Activated CD8-positive, alpha-beta memory T cell treated with anti-CD3 and anti-CD28 coated beads for 36 hours (primary cell): ENCODE measurements at regions not wholly inside any gene's neighbourhood (a gene's known extent, or its start where the extent isn't known, plus 50 kb on each side); places are given as distances from the start of the nearest gene placed in this dataset.

Experiments
- CTCF ChIA-PET: fragments of 350-600 bp; sonication (Branson Sonifier 250); formaldehyde crosslinking; loops from one replicate; lab custom pipeline; 2021; ENCODE audit warnings: antibody characterized with exemption; lab: Charles Lee
- POLR2A ChIA-PET: fragments of 350-600 bp; sonication (Branson Sonifier 250); formaldehyde crosslinking; loops from one replicate; lab custom pipeline; 2021; ENCODE audit warnings: antibody characterized with exemption; lab: Charles Lee

- POLR2A ChIA-PET, result no interaction called here
- CTCF ChIA-PET, result no interaction called here
These were observed 677.1 kb upstream of the NR2F2 start for GRCh38 chr15:95653361-95653805.

GRCh38 chr15:95655089-95655607 is 675.4 kb upstream of the NR2F2 start:
- ChIA-PET POLR2A (no interaction called here), CTCF (no interaction called here)

DNA sequence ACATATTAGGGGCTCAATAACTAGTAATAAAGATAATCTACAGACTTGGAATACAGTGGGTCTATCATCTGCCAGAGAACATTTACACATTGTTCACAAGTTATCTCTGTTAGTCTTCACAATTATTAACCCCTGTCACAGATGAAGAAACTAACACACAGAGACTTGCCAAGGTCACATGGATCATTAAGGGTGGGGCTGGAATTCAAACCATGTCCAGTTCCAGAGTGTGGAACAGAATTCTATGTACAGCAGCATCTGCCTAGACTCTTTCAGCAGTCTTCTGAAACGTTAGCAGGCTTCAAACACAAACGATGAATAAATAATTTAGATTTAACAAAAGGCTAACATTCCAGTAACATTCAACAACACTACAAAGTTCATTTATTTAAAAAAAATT is 673.9 kb upstream of the NR2F2 start:
- POLR2A ChIA-PET, result no interaction called here

GRCh38 chr15:95658799-95659198 is 671.7 kb upstream of the NR2F2 start:
- CTCF ChIA-PET, result no interaction called here
- POLR2A ChIA-PET, result no interaction called here

More for the DNA sequence above, 673.9 kb upstream of the NR2F2 start:
- CTCF ChIA-PET, result no interaction called here

GRCh38 chr15:95659656-95660055 is 670.8 kb upstream of the NR2F2 start:
- CTCF ChIA-PET, result no interaction called here
- POLR2A ChIA-PET, result no interaction called here

DNA sequence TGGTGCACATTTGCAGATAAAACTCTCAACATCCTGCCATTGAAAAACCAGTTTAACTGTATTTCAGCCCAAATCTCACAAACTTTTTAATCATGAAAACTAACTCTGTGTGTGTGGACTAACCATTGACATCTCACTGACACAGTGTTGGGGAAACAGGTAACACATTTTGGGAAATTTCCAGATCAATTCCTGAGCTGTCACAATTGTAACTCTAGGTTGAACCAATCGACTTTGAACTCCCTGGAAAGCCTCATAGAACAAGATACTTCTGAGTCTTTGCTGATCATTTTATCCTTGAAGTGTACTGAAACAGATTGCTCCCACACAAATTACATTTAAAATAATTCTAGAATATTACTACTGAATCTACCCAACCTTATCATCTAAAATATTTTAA is 667.9 kb upstream of the NR2F2 start:
- POLR2A ChIA-PET, result no interaction called here
- CTCF ChIA-PET, result interaction anchor here (0.6 kb wide), 1 partner anchor 403 kb away, joined by 3 read pairs; no protein-coding TSS in a partner anchor

GRCh38 chr15:95663156-95664100 is 667.1 kb upstream of the NR2F2 start:
- CTCF ChIA-PET, result no interaction called here
- POLR2A ChIA-PET, result no interaction called here

GRCh38 chr15:95664450-95664849 is 666.0 kb upstream of the NR2F2 start:
- ChIA-PET POLR2A (no interaction called here), CTCF (no interaction called here)

DNA sequence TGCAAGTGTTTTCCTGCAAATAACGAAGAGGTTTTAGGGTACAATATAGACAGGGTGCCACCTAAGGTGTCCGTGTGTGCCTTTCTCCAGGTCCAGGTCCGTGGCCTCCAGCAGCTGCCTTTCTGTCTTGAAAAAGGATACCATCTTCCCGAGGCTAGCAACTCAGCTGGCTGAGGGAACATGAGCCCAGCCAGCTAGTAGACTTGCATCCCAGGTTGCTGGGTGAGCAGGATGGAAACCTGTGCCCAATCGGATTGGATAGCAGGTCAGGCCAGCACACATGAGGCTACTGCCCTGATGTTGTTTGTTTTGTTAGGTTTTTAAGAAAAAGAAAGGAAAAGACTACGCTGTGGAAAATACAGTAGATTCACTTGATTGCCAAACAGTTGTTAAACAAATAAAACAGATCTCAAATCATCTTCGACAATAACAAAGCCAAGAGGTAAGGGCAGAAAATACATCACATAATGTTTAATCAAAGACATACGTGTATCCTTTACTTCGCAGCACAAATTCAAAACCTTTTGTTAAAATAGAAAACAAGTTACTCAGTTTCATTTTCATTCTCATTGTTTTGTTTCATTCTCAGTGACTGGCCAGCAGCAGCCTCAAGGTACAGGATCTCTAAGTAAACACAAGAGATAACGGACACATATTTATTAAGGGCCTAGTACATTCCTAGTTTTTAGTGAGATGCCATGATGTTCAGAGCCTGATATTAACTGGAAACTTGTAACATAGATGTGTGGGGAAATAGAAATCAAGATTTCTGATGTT is 661.2 kb upstream of the NR2F2 start:
- POLR2A ChIA-PET, result no interaction called here
- CTCF ChIA-PET, result no interaction called here

DNA sequence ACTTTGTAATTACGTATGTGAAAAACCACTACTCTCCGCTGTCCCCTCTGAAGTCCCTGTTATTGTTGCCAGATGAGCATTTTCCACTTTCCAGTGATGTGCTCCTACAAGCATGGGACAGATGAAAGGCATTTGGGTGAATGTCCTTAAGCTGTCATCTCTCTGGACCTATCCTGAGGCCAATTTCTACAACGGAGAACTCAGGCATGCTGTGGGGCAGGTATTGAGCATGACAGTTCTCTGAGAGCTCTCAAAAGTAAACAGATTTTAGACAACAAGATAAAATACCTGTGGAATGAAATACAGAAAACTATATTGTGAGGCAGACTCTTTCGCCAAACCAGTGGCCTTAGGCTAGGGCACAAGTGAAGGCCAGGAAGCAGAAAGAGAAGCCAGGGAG is 656.5 kb upstream of the NR2F2 start:
- POLR2A ChIA-PET, result no interaction called here
- CTCF ChIA-PET, result no interaction called here

GRCh38 chr15:95676500-95676899 is 654.0 kb upstream of the NR2F2 start:
- POLR2A ChIA-PET, result no interaction called here
- CTCF ChIA-PET, result interaction anchor here (0.8 kb wide), 1 partner anchor 160 kb away, joined by 3 read pairs; no protein-coding TSS in a partner anchor

GRCh38 chr15:95679847-95680582 is 650.5 kb upstream of the NR2F2 start:
- ChIA-PET CTCF (no interaction called here), POLR2A (no interaction called here)

GRCh38 chr15:95680728-95681127 is 649.8 kb upstream of the NR2F2 start:
- POLR2A ChIA-PET, result no interaction called here
- CTCF ChIA-PET, result no interaction called here

- CTCF ChIA-PET, result no interaction called here
These were observed 648.5 kb upstream of the NR2F2 start for GRCh38 chr15:95681836-95682544.

GRCh38 chr15:95684126-95684525 is 646.4 kb upstream of the NR2F2 start:
- ChIA-PET POLR2A (no interaction called here), CTCF (no interaction called here)

More at GRCh38 chr15:95681836-95682544, 648.5 kb upstream of the NR2F2 start:
- POLR2A ChIA-PET, result no interaction called here

GRCh38 chr15:95684693-95685115 is 645.8 kb upstream of the NR2F2 start:
- POLR2A ChIA-PET, result no interaction called here
- CTCF ChIA-PET, result no interaction called here

DNA sequence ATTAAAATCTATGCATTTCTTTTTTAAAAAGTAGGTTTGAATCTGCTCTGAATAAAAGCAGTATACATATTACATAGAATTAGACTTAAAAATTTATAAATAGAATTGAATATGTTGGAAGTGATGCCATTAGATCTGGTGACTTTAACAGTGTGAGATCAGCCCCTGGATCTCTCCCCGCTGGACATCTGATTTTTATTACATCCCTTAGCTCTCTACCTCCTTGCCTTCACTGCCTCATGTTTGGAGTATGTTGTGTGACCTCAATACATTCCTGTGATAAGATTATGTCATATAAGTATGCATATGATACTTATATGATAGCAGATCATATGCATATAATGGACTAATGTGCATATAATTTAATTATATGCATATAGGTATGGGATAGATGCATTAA is 643.4 kb upstream of the NR2F2 start:
- POLR2A ChIA-PET, result no interaction called here
- CTCF ChIA-PET, result no interaction called here

DNA sequence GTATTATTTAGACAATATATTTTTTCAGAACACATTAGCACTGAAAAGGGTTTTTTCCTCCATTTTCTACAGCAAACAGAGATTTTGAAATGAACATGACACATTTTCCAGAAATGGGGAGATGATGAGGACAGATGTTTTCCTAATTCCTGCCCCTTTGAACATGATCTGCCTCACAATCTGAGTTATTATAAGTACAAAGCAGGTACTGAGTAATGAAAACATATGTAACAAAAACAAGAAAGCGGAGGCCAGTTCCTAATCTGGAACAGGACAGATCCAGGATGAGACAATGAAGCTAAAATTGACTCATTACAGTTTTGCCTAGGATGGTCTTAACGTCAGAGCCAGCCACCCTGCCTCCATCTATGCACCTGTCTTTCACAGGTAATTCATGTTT is 642.8 kb upstream of the NR2F2 start:
- CTCF ChIA-PET, result no interaction called here
- POLR2A ChIA-PET, result no interaction called here
